ENCODE measurements at regions not wholly inside any gene's neighbourhood (a gene's known extent, or its start where the extent isn't known, plus 50 kb on each side); places are given as distances from the start of the nearest gene placed in this dataset.

DNA sequence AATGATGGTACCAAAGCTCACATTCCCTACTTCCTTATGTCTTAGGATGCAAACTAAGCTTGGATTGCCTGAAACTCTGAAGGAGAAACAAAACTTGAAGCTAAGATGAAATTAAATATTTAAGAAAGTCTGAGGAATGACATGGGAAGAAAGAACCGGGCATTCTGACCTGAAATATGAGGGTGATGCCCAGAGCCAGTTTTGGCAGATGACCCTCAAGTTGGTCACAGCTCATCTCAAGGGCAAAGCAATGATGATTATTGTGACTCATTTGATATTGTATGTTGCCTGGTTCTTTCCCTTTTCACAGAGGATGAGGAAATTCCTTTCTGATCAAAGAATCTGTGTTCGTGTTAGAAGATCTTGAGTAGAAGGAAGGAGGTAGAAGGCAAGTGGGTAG, 96.0 kb upstream of the NHS start:
- Histone ChIP-seq H3K27ac (replicated peaks) (no peak overlapping the region), H3K27me3 (ENCODE audit: insufficient read depth, poor library complexity, severe bottlenecking) (no peaks in the 10 kb centered on the region), H3K4me3 (replicated peaks; ENCODE audit: insufficient read depth, low read length) (no peak overlapping the region)
- TF ChIP-seq SPI1 (IDR thresholded peaks at IDR 0.05; ENCODE audit: borderline replicate concordance, low read depth) (no peak), POLR2AphosphoS5 (IDR thresholded peaks at IDR 0.05; ENCODE audit: low read depth) (no peak), GABPA (IDR thresholded peaks at IDR 0.05; ENCODE audit: low read depth) (no peak), REST (IDR thresholded peaks at IDR 0.05; ENCODE audit: insufficient replicate concordance, low read depth) (no peak)
- TF ChIP-seq, protein P1, sequence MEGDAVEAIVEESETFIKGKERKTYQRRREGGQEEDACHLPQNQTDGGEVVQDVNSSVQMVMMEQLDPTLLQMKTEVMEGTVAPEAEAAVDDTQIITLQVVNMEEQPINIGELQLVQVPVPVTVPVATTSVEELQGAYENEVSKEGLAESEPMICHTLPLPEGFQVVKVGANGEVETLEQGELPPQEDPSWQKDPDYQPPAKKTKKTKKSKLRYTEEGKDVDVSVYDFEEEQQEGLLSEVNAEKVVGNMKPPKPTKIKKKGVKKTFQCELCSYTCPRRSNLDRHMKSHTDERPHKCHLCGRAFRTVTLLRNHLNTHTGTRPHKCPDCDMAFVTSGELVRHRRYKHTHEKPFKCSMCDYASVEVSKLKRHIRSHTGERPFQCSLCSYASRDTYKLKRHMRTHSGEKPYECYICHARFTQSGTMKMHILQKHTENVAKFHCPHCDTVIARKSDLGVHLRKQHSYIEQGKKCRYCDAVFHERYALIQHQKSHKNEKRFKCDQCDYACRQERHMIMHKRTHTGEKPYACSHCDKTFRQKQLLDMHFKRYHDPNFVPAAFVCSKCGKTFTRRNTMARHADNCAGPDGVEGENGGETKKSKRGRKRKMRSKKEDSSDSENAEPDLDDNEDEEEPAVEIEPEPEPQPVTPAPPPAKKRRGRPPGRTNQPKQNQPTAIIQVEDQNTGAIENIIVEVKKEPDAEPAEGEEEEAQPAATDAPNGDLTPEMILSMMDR (IDR thresholded peaks at IDR 0.05; ENCODE audit: insufficient read depth, low read length), result no peak
- DNase-seq (ENCODE audit: low read depth in 1 of 2, low spot score in 1 of 2), result no peak

GRCh38 chrX:17285983-17286382, 89.0 kb upstream of the NHS start:
- DNase-seq (ENCODE audit: low read depth in 1 of 2, low spot score in 1 of 2), result no peak
- H3K4me3 ChIP-seq (replicated peaks; ENCODE audit: insufficient read depth, low read length), result no peak overlapping the region
- H3K27ac ChIP-seq (replicated peaks), result no peak overlapping the region
- TF ChIP-seq SPI1 (IDR thresholded peaks at IDR 0.05; ENCODE audit: borderline replicate concordance, low read depth) (no peak), REST (IDR thresholded peaks at IDR 0.05; ENCODE audit: insufficient replicate concordance, low read depth) (no peak), GABPA (IDR thresholded peaks at IDR 0.05; ENCODE audit: low read depth) (no peak), POLR2AphosphoS5 (IDR thresholded peaks at IDR 0.05; ENCODE audit: low read depth) (no peak)
- TF ChIP-seq, protein P1 (IDR thresholded peaks at IDR 0.05; ENCODE audit: insufficient read depth, low read length), result no peak
- no peaks in the 10 kb centered on the region for H3K27me3 ChIP-seq (ENCODE audit: insufficient read depth, poor library complexity, severe bottlenecking)

DNA sequence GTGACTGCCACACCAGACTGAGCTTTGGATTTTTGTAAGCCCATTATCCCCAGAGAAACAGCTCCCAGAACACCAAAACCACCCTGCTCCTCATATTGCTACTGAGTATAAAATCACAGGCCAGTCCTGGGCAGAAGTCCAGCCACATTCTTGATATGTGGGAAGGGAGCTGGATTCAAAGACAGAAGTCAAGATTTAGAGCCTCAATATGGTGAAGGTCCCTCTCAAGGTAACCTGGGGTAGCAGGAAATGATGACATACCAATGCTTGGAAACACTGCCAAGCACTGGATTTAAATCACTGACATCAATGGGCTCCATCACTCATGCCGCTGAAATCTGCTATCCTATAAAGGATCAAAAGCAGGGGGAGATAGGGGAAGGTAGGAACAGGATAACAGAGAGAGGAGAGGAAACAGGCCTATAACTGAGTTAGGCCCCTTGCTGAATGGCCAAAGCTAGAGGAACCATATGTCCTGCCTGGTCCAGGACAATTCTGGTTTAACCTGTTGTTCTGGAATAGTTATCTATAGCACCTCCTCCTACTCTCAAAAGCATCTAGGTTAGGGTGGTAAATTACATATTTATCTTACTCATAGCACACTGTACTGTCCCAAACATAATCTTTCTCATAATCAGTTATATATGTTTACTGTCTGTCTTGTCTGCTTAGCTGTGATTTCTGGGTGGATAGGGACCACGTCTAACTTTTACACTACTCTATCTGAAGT, 83.7 kb upstream of the NHS start:
- H3K4me3 ChIP-seq (replicated peaks; ENCODE audit: insufficient read depth, low read length), result no peak overlapping the region
- DNase-seq (ENCODE audit: low read depth in 1 of 2, low spot score in 1 of 2), result no peak
- no peak for TF ChIP-seq REST (IDR thresholded peaks at IDR 0.05; ENCODE audit: insufficient replicate concordance, low read depth)
- TF ChIP-seq SPI1 (IDR thresholded peaks at IDR 0.05; ENCODE audit: borderline replicate concordance, low read depth), result no peak
- no peak for TF ChIP-seq POLR2AphosphoS5 (IDR thresholded peaks at IDR 0.05; ENCODE audit: low read depth)
- TF ChIP-seq, protein P1 (IDR thresholded peaks at IDR 0.05; ENCODE audit: insufficient read depth, low read length), result no peak
- TF ChIP-seq GABPA (IDR thresholded peaks at IDR 0.05; ENCODE audit: low read depth), result no peak
- H3K27ac ChIP-seq (replicated peaks), result no peak overlapping the region
- no peaks in the 10 kb centered on the region for H3K27me3 ChIP-seq (ENCODE audit: insufficient read depth, poor library complexity, severe bottlenecking)

Data from HL-60 (cell line).